A549 (cell line): ENCODE measurements at regions not wholly inside any gene's neighbourhood (a gene's known extent, or its start where the extent isn't known, plus 50 kb on each side); places are given as distances from the start of the nearest gene placed in this dataset.

Experiments used
- CEBPB ChIP-seq, 2 experiments: fragments of >200 bp in 1 of 2; sonication (Bioruptor Twin) in 1 of 2; formaldehyde crosslinking in 1 of 2; IDR thresholded peaks; 2 replicates each; pipeline ENCODE4 v1.6.1; 2012 to 2016
- EHF ChIP-seq: fragments of 250-450 bp; sonication (Bioruptor Pico); IDR thresholded peaks from 2 replicates; pipeline ENCODE4 v1.5.0; 2020; ENCODE audit warnings: mild to moderate bottlenecking
- EP300 ChIP-seq, 2 experiments: fragments of >200 bp; sonication (Bioruptor Twin); formaldehyde crosslinking; IDR thresholded peaks; 2 replicates in 1 of 2; 3 replicates in 1 of 2; pipeline ENCODE4 v1.6.1; 2016 to 2017
- HOXA7 ChIP-seq: fragments of 250-450 bp; sonication (Bioruptor Pico); IDR thresholded peaks from 2 replicates; pipeline ENCODE4 v1.5.0; 2020; ENCODE audit warnings: mild to moderate bottlenecking, moderate library complexity
- JUN ChIP-seq, 2 experiments: fragments of >200 bp; sonication (Bioruptor Twin); formaldehyde crosslinking; IDR thresholded peaks; 2 replicates in 1 of 2; 3 replicates in 1 of 2; pipeline ENCODE4 v1.6.1; 2016 to 2017
- NPAS2 ChIP-seq: fragments of 250-450 bp; sonication (Bioruptor Pico); IDR thresholded peaks from 2 replicates; pipeline ENCODE4 v1.8.0; 2022; ENCODE audit warnings: mild to moderate bottlenecking, moderate library complexity, borderline replicate concordance
- POLR2A ChIP-seq: IDR thresholded peaks from 2 replicates; pipeline ENCODE4 v1.6.1; 2012; ENCODE audit warnings: mild to moderate bottlenecking, low read length
- RFX5 ChIP-seq: fragments of 450-650 bp; IDR thresholded peaks from 2 replicates; pipeline ENCODE4 v1.7.1; 2014; ENCODE audit warnings: antibody characterized with exemption, mild to moderate bottlenecking, moderate library complexity
- TF ChIP-seq, protein P1 (sequence below): fragments of >200 bp; sonication (Bioruptor Twin); formaldehyde crosslinking; IDR thresholded peaks from 3 replicates; pipeline ENCODE4 v1.5.1; 2016
- TF ChIP-seq, protein P2 (sequence below): fragments of 200-600 bp; sonication (generic); IDR thresholded peaks from 2 replicates; pipeline ENCODE4 v1.6.1; 2016; ENCODE audit warnings: antibody characterized with exemption, mild to moderate bottlenecking, moderate library complexity
- TF ChIP-seq, protein P3 (sequence below): IDR thresholded peaks from 2 replicates; pipeline ENCODE4 v1.6.1; 2012
- TF ChIP-seq, protein P4 (sequence below): fragments of 250-450 bp; sonication (Bioruptor Pico); IDR thresholded peaks from 2 replicates; pipeline ENCODE4 v1.5.0; 2021; ENCODE audit warnings: mild to moderate bottlenecking, moderate library complexity, borderline replicate concordance
- TF ChIP-seq, protein P5 (sequence below): fragments of 450-650 bp; IDR thresholded peaks from 2 replicates; pipeline ENCODE4 v1.6.1; 2014; ENCODE audit warnings: antibody characterized with exemption

DNA sequence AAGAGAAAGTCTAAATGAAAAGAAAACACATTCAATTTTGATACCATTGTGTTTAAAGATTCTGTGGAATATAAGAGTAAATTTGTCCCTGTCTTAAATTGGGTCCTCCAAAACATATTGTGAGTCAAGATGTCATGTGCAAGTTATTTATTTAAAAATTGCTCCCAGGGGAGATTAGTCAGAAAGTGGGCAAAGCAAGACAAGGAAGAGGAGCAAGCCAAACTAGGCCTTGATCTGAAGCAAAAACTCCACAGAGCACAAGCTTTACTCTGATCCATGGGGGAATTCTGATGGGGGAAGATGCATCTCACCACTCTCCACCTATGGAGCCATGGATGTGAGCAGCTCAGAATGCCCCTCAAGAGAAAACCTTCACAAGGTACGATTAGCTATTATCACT, 342.8 kb upstream of the IL12A start:
- TF ChIP-seq, protein P1, sequence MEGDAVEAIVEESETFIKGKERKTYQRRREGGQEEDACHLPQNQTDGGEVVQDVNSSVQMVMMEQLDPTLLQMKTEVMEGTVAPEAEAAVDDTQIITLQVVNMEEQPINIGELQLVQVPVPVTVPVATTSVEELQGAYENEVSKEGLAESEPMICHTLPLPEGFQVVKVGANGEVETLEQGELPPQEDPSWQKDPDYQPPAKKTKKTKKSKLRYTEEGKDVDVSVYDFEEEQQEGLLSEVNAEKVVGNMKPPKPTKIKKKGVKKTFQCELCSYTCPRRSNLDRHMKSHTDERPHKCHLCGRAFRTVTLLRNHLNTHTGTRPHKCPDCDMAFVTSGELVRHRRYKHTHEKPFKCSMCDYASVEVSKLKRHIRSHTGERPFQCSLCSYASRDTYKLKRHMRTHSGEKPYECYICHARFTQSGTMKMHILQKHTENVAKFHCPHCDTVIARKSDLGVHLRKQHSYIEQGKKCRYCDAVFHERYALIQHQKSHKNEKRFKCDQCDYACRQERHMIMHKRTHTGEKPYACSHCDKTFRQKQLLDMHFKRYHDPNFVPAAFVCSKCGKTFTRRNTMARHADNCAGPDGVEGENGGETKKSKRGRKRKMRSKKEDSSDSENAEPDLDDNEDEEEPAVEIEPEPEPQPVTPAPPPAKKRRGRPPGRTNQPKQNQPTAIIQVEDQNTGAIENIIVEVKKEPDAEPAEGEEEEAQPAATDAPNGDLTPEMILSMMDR: no peak
- TF ChIP-seq, protein P2, sequence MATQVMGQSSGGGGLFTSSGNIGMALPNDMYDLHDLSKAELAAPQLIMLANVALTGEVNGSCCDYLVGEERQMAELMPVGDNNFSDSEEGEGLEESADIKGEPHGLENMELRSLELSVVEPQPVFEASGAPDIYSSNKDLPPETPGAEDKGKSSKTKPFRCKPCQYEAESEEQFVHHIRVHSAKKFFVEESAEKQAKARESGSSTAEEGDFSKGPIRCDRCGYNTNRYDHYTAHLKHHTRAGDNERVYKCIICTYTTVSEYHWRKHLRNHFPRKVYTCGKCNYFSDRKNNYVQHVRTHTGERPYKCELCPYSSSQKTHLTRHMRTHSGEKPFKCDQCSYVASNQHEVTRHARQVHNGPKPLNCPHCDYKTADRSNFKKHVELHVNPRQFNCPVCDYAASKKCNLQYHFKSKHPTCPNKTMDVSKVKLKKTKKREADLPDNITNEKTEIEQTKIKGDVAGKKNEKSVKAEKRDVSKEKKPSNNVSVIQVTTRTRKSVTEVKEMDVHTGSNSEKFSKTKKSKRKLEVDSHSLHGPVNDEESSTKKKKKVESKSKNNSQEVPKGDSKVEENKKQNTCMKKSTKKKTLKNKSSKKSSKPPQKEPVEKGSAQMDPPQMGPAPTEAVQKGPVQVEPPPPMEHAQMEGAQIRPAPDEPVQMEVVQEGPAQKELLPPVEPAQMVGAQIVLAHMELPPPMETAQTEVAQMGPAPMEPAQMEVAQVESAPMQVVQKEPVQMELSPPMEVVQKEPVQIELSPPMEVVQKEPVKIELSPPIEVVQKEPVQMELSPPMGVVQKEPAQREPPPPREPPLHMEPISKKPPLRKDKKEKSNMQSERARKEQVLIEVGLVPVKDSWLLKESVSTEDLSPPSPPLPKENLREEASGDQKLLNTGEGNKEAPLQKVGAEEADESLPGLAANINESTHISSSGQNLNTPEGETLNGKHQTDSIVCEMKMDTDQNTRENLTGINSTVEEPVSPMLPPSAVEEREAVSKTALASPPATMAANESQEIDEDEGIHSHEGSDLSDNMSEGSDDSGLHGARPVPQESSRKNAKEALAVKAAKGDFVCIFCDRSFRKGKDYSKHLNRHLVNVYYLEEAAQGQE: no peak
- TF ChIP-seq JUN (IDR thresholded peaks at IDR 0.05) (no peak), EP300 (IDR thresholded peaks at IDR 0.05) (no peak), HOXA7 (CRISPR knock-in tag) (no peak), NPAS2 (no peak), RFX5 (no peak), EHF (CRISPR knock-in tag) (no peak), CEBPB (IDR thresholded peaks at IDR 0.05) (no peak), POLR2A (no peak)
- TF ChIP-seq, protein P3, sequence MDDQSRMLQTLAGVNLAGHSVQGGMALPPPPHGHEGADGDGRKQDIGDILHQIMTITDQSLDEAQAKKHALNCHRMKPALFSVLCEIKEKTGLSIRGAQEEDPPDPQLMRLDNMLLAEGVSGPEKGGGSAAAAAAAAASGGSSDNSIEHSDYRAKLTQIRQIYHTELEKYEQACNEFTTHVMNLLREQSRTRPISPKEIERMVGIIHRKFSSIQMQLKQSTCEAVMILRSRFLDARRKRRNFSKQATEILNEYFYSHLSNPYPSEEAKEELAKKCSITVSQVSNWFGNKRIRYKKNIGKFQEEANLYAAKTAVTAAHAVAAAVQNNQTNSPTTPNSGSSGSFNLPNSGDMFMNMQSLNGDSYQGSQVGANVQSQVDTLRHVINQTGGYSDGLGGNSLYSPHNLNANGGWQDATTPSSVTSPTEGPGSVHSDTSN: no peak
- TF ChIP-seq, protein P4, sequence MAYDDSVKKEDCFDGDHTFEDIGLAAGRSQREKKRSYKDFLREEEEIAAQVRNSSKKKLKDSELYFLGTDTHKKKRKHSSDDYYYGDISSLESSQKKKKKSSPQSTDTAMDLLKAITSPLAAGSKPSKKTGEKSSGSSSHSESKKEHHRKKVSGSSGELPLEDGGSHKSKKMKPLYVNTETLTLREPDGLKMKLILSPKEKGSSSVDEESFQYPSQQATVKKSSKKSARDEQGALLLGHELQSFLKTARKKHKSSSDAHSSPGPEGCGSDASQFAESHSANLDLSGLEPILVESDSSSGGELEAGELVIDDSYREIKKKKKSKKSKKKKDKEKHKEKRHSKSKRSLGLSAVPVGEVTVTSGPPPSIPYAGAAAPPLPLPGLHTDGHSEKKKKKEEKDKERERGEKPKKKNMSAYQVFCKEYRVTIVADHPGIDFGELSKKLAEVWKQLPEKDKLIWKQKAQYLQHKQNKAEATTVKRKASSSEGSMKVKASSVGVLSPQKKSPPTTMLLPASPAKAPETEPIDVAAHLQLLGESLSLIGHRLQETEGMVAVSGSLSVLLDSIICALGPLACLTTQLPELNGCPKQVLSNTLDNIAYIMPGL (CRISPR knock-in tag): no peak
- TF ChIP-seq, protein P5, sequence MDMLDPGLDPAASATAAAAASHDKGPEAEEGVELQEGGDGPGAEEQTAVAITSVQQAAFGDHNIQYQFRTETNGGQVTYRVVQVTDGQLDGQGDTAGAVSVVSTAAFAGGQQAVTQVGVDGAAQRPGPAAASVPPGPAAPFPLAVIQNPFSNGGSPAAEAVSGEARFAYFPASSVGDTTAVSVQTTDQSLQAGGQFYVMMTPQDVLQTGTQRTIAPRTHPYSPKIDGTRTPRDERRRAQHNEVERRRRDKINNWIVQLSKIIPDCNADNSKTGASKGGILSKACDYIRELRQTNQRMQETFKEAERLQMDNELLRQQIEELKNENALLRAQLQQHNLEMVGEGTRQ: no peak
